ENCODE measurements at regions not wholly inside any gene's neighbourhood (a gene's known extent, or its start where the extent isn't known, plus 50 kb on each side); places are given as distances from the start of the nearest gene placed in this dataset.

GRCh38 chr2:881204-881918 is 69.3 kb upstream of the SNTG2 start:
- TF ChIP-seq POLR2A (IDR thresholded peaks at IDR 0.05) (no peak), CTCF (IDR thresholded peaks at IDR 0.05) (no peak), EP300 (IDR thresholded peaks at IDR 0.05) (no peak)

All from ovary (tissue), 3 donors.